Pancreas (tissue), 10 donors: ENCODE measurements at regions not wholly inside any gene's neighbourhood (a gene's known extent, or its start where the extent isn't known, plus 50 kb on each side); places are given as distances from the start of the nearest gene placed in this dataset.
"Not testable (repeated sequence)": the region's sequence is repeated elsewhere in the genome, so short reads cannot be mapped to it uniquely, and the experiment has no call there.

Experiments used
- ATAC-seq, 4 donors: fragments of 200-7000 bp; cut with Tn5 transposase; one replicate each; pipeline versions ENCODE4 v1.8.0 to v1.9.1; 2020; ENCODE audit warnings: mild to moderate bottlenecking in 4 of 4, moderate library complexity in 4 of 4
- DNase-seq, 6 donors: peaks; one replicate each; pipeline ENCODE4 v3.0.0-alpha.2; 2020
- FAIRE-seq: peaks from 2 replicates; lab custom pipeline; 2012; peaks lifted over from hg19 to GRCh38; lab: Jason Lieb, UNC
- H3K27ac ChIP-seq, 4 donors: fragments of 200-600 bp; sonication (generic); 1 replicate in 3 of 4; 2 replicates in 1 of 4; pipeline versions ENCODE4 v1.5.0 to v1.8.0; 2020
- H3K27me3 ChIP-seq, 4 donors: fragments of 200-600 bp; one replicate each; pipeline ENCODE4 v1.8.0; 2021
- H3K36me3 ChIP-seq, 3 donors: fragments of 200-600 bp; sonication (generic) in 1 of 3; one replicate each; pipeline versions ENCODE4 v1.5.0 to v1.8.0; 2020 to 2021
- H3K4me1 ChIP-seq, 3 donors: fragments of 200-600 bp; one replicate each; pipeline ENCODE4 v1.8.0; 2021
- H3K4me3 ChIP-seq, 4 donors: fragments of 200-600 bp; sonication (generic) in 2 of 4; one replicate each; pipeline versions ENCODE4 v1.5.0 to v1.8.0; 2020 to 2021
- H3K9me3 ChIP-seq, 4 donors: fragments of 200-600 bp; one replicate each; pipeline ENCODE4 v1.8.0; 2021
- WGBS, 2 donors: extraction: QIAGEN DNeasy Blood & Tissue Kit; methylation state at CpG; one replicate each; pipeline ENCODE4 v1.1.7; 2013; 5-methylcytosine and 5-hydroxymethylcytosine counted together
- intact Hi-C, 3 donors: fragments of 100-400 bp; cut with DNase I; formaldehyde crosslinking; loops; one replicate each; pipeline versions ENCODE4 v1.11.1 to v1.14.2; 2022
- TF ChIP-seq, protein P1 (sequence below), 4 donors: fragments of 200-600 bp; sonication (generic) in 3 of 4; IDR thresholded peaks; one replicate each; pipeline versions ENCODE4 v1.5.0 to v1.8.0; 2021; ENCODE audit warnings: antibody characterized with exemption in 4 of 4
- donor health status: healthy with polysubstance abuse.
- donor health status: DM: no; HTN: no; CAD: no; lungs with moderate emphysema.
- donor health status: DM: no; HTN: no; CAD: no.
- donor health status: control.
- donor health status: control.
- donor health status: Bipolar disorder and iron deficiency.
- donor health status: DM: yes; HTN: yes; CAD: no.
- donor health status: DM: no; HTN: no; CAD: no.
- donor health status: DM: no; HTN: no; CAD: no.
- donor health status: DM: yes; HTN: yes; CAD: no.

DNA sequence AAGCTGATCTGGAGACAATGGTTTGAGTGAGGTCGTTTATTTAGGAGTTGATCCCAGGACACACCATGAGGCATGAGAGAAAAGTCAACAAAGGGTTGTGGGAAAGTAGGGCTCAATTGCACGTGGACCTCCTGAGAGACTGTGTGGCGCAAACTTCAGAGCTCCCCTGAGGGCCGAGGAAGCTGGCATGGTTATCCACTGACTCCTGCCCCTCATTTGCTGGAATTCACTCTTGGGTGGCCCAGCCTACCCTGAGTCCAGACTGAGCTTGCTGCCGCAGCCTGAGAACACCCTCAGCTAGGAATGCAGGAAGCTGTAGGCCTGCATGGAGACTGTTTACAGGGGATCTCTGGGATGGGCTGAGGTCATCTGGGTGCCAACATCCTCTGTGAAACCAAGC lies 301.0 kb downstream of the RWDD3 start:
- Histone ChIP-seq H3K27me3 (no peaks in the 10 kb centered on the region), H3K4me1 (peaks cover 0 to 31% (median 22%) of the 10 kb centered on the region in 3 donors), H3K4me3 (no peak overlapping the region), H3K27ac (peak overlapping the region in 2 of 4 donors; percentile 43 to 62), H3K36me3 (no peaks in the 10 kb centered on the region), H3K9me3 (no peaks in the 10 kb centered on the region)
- WGBS, 2 donors = 13 to 17% methylated on average over 5 of the region's 5 CpGs
- intact Hi-C loops = no loop called here
- FAIRE-seq (no peak), DNase-seq (peak; percentile 62 to 83 (median 72)), ATAC-seq (peak; percentile 92 to 98 (median 94))
- TF ChIP-seq, protein P1, sequence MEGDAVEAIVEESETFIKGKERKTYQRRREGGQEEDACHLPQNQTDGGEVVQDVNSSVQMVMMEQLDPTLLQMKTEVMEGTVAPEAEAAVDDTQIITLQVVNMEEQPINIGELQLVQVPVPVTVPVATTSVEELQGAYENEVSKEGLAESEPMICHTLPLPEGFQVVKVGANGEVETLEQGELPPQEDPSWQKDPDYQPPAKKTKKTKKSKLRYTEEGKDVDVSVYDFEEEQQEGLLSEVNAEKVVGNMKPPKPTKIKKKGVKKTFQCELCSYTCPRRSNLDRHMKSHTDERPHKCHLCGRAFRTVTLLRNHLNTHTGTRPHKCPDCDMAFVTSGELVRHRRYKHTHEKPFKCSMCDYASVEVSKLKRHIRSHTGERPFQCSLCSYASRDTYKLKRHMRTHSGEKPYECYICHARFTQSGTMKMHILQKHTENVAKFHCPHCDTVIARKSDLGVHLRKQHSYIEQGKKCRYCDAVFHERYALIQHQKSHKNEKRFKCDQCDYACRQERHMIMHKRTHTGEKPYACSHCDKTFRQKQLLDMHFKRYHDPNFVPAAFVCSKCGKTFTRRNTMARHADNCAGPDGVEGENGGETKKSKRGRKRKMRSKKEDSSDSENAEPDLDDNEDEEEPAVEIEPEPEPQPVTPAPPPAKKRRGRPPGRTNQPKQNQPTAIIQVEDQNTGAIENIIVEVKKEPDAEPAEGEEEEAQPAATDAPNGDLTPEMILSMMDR (IDR thresholded peaks at IDR 0.05) = no peak

DNA sequence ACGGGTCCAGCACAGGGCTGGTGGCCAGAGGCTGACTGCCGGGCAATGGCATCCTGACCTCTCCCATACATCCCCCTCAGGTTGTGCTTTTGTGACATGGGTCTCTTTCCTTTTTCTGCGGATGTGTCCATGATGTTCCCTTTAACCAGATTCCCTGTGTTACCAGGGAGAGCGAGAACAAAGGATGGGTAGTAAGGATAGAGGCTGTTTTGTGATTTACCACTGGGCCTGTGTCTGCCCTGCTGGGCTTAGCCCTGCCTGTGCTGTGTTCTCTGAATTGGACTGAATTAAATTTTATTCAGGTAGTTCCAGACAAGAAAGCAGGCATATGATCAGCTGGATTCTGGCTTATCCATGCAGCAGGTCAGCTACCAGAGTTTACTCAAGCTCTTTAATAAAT lies 301.6 kb downstream of the RWDD3 start:
- Histone ChIP-seq H3K27me3 (no peaks in the 10 kb centered on the region), H3K27ac (peak overlapping the region in 2 of 4 donors; percentile 43 to 62), H3K36me3 (no peaks in the 10 kb centered on the region), H3K9me3 (no peaks in the 10 kb centered on the region), H3K4me3 (no peak overlapping the region), H3K4me1 (peaks cover 0 to 31% (median 22%) of the 10 kb centered on the region in 3 donors)
- ATAC-seq = peak in 2 of 4 donors; percentile 9 to 36
- no peak for DNase-seq
- TF ChIP-seq, protein P1 (IDR thresholded peaks at IDR 0.05) = no peak
- intact Hi-C loops = no loop called here
- WGBS, 2 donors = 90 to 97% methylated on average over 4 of the region's 4 CpGs
- no peak for FAIRE-seq

DNA sequence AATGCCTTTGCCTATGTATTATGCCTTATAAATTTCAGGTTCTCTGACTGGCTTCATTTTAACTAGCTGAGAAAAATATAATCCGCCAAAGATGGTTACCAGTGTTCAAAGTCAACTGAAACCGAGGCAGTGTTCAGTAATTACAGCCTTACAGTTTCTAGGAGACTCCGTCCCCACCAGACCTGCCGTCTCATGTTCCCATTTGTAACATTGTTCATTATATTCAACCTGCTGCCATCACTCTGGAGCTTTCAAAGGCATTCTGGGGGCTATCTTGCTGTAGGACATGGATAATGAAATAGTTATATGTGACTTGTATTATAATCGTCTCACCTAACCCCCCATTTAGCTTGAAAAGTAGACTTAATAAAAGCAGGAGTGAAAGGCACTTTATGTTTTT lies 302.5 kb downstream of the RWDD3 start:
- intact Hi-C loops = no loop called here
- DNase-seq = no peak

DNA sequence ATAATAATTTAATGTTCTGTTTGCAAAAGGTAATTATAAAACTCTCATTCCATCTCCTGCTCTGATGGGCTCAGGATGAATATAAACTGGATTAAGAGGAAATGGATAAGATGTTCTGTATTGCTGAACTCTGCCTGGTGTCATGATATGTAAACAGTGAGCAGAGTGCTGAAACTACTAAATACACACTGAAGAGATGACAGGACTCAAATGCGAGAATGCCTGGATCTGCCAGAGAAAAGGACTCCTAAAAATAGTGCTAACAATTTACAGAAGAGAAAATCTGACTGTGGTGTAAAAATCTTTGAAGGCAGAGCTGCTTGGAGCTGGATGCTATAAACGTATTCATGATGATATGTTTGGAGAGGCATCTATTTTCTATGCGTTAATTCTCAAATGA lies 303.2 kb downstream of the RWDD3 start:
- intact Hi-C loops = no loop called here

More for the DNA sequence above, 302.5 kb downstream of the RWDD3 start:
- 84 to 85% methylated on average over 5 of the region's 5 CpGs for WGBS, 2 donors
- Histone ChIP-seq H3K27ac (no peak overlapping the region), H3K9me3 (no peaks in the 10 kb centered on the region), H3K4me3 (no peak overlapping the region), H3K4me1 (peaks cover 0 to 31% (median 22%) of the 10 kb centered on the region in 3 donors), H3K36me3 (no peaks in the 10 kb centered on the region), H3K27me3 (no peaks in the 10 kb centered on the region)
- FAIRE-seq = no peak
- no peak for ATAC-seq
- TF ChIP-seq, protein P1 (IDR thresholded peaks at IDR 0.05) = no peak

DNA sequence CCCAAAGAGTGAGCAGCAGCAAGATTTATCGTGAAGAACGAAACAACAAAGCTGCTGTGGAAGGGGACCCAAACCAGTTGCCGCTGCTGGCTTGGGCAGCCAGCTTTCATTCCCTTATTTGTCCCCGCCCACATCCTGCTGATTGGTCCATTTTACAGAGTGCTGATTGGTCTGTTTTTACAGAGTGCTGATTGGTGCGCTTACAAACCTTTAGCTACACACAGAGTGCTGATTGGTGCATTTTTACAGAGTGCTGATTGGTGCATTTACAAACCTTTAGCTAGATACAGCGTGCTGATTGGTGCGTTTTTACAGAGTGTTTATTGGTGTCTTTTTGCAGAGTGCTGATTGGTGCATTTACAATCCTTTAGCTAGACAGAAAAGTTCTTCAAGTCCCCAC lies 304.2 kb downstream of the RWDD3 start:
- intact Hi-C loops, H3K36me3 ChIP-seq, FAIRE-seq, ATAC-seq, H3K27ac ChIP-seq, H3K27me3 ChIP-seq, H3K4me3 ChIP-seq, H3K9me3 ChIP-seq, DNase-seq: not testable (repeated sequence)
- H3K4me1 ChIP-seq = peaks cover 0 to 31% (median 22%) of the 10 kb centered on the region in 3 donors
- 95 to 97% methylated on average over 7 of the region's 7 CpGs for WGBS, 2 donors

More for the DNA sequence above, 303.2 kb downstream of the RWDD3 start:
- Histone ChIP-seq H3K27ac (no peak overlapping the region), H3K9me3 (no peaks in the 10 kb centered on the region), H3K36me3 (no peaks in the 10 kb centered on the region), H3K27me3 (no peaks in the 10 kb centered on the region), H3K4me3 (no peak overlapping the region), H3K4me1 (peaks cover 0 to 31% (median 22%) of the 10 kb centered on the region in 3 donors)
- no peak for DNase-seq
- no peak for ATAC-seq
- 48 to 63% methylated on average over 3 of the region's 3 CpGs for WGBS, 2 donors
- FAIRE-seq = no peak
- TF ChIP-seq, protein P1 (IDR thresholded peaks at IDR 0.05) = no peak
